ENCODE measurements at regions not wholly inside any gene's neighbourhood (a gene's known extent, or its start where the extent isn't known, plus 50 kb on each side); places are given as distances from the start of the nearest gene placed in this dataset.

DNA sequence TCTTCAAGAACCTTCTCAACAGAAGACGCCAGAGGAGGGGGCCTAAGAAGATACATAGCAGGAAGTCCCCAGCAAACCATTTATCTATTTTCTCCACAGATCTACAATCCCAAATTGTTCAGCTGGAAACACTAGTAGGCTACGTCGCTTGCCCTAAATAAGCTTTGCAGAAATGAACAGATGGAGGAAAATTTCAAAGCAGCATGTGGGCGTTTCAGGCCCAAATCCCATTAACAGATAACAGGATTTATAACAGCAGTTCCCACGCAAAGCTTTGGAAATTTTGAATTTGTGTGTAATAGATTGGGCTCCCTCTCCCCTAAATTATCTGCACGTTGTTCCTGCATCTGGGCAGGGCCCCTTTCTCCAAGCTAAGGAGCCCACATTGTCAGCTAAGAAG lies 60.6 kb upstream of the FRMD4A start:
- DNase-seq (ENCODE audit: low read depth in 2 of 2): no peak

- DNase-seq (ENCODE audit: low read depth in 2 of 2): no peak
Observed at GRCh38 chr10:14389981-14390590, 59.4 kb upstream of the FRMD4A start.

DNA sequence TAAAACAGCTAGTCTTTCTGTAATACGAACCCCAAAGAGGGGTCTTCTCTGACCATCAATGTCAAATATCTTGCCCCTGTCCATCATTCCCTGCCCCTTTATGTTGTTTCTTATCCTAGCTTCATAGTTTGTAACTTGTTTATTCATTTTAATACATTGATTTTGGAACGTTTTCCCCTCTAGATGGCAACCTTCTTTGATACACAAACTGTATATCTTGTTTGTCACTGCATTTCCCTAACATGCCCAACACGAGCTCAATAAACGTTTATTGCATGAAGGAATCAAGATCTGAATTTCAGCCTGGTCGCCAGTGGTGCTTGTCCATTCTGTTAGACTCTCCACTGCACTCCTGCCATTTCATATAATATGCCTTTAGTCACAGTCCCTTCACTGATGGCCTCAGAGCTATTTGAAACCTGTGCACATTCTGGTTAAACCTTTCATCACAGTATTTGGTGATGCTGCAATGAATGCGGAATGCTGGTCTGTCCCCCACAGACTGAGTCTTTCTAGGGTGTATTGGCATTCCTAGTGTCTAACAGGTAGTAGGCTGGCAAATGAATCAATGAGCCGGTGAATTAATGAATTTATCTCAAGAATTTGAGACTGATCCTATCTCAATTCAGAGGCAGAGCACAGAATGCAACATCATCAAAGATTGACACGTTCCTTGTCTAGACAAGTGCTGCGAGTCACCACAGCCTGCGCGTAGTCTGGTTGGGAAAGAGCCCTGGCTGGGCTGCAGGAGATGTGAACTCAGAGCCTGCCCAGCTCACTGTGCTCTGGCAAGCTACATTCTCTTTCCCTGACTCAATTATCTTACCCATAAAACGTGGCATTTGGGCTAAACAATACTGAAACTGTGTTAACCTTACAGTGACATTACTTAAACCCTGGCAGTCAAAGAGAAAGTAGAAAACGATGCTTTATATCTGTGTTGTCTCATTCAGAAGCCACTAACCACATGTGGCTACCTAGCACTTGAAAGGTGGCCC lies 55.2 kb upstream of the FRMD4A start:
- peak in 1 of 2 donors; percentile 43 for DNase-seq (ENCODE audit: low read depth in 2 of 2)

DNA sequence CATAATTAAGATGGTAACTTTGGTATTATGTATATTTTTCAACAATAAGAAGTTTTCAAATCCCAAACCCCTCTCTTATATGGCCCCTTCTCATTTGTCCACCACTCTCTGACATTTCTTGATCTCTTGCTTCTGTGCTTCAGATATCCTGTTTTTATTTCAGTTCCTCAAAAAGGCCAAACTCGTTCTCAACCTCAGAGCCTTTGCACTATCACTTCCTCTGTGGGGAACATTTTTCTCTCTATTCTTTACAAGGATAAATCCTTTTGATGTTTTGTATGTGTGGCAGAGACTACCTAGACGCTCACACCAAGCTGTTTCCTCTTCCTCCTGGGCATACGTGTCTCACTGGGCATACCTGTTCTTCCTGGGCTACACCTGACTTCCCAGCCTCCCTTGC lies 54.2 kb upstream of the FRMD4A start:
- DNase-seq (ENCODE audit: low read depth in 2 of 2): no peak

- no peak for DNase-seq (ENCODE audit: low read depth in 2 of 2)
Observed at GRCh38 chr10:14384116-14384730, 53.5 kb upstream of the FRMD4A start.

- DNase-seq (ENCODE audit: low read depth in 2 of 2): no peak
Observed at GRCh38 chr10:14383266-14383665, 52.5 kb upstream of the FRMD4A start.

GRCh38 chr10:14382531-14382930 lies 51.8 kb upstream of the FRMD4A start:
- no peak for DNase-seq (ENCODE audit: low read depth in 2 of 2)

- DNase-seq (ENCODE audit: low read depth in 2 of 2): peak; percentile 19 to 38
Observed at GRCh38 chr10:14382022-14382421, 51.3 kb upstream of the FRMD4A start.

DNA sequence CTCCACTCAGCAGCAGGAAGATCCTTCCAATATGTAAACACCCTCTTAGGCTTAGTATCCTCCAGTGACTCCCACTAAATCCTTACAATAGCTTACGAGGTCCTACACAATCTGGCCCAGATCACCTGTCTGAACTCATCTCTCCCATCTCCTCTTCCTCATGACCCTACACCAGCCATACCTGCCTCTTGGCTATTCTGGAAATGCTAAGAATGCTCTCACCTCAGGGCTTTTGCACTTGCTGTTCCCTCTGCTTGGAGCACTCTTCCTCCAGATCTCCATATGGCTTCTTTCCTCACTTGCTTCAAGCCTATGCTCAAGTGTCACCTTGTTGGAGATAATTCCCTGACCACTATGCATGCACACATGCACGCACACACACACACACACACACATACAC lies 50.8 kb upstream of the FRMD4A start:
- no peak for DNase-seq (ENCODE audit: low read depth in 2 of 2)

GRCh38 chr10:14380746-14381145 lies 50.0 kb upstream of the FRMD4A start:
- DNase-seq (ENCODE audit: low read depth in 2 of 2): no peak
